ENCODE measurements at regions not wholly inside any gene's neighbourhood (a gene's known extent, or its start where the extent isn't known, plus 50 kb on each side); places are given as distances from the start of the nearest gene placed in this dataset.
"Not testable (repeated sequence)": the region's sequence is repeated elsewhere in the genome, so short reads cannot be mapped to it uniquely, and the experiment has no call there.

DNA sequence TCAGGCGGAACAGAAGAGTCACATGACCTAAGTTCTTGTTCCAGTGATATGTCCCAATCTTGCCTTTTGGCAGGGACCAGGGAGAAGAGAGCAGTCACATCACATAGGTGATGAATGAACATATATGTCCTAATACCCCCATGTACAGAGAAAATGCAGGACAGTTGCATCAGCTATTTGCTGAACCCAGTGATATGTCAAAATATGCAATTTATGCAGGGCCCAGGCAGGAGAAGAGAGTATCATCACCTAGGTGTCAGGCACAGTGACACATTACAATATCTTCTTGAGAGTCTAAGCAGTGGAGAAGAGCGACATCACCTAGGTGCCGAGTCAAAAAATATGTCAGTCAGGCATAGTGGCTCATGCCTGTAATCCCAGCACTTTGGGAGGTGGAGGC lies 139.9 kb downstream of the ZNF675 start:
- no peaks in the 10 kb centered on the region for H3K4me1 Mint-ChIP-seq
- peaks cover 3% of the 10 kb centered on the region for H3K9me3 Mint-ChIP-seq
- H3K36me3 Mint-ChIP-seq (ENCODE audit: low read depth), result no peaks in the 10 kb centered on the region
- no peak overlapping the region for H3K27ac Mint-ChIP-seq
- H3K27me3 Mint-ChIP-seq, result no peaks in the 10 kb centered on the region
- no peak overlapping the region for H3K4me3 Mint-ChIP-seq
- no peak for ATAC-seq (replicated peaks)

DNA sequence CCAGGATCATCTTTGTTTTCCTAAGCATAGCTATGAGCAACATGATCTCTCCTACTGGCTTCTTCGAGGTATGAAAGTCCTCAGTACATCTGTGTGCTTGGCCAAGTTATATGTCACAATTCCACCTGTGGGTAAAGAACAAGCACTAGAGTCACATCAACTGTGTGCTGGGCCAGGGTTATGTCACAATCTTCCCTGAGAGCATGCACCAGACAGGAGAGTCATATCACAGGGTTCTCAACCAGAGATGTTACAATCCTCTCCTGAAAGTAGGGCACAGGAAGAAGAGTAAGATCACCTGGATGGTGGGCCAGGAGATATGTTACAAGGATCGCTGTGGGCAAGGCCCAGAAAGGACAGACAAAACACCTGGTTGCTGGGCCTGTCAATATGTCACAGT lies 143.7 kb downstream of the ZNF675 start:
- H3K36me3 Mint-ChIP-seq (ENCODE audit: low read depth), result no peaks in the 10 kb centered on the region
- H3K9me3 Mint-ChIP-seq, result peaks cover 3% of the 10 kb centered on the region
- no peaks in the 10 kb centered on the region for H3K27me3 Mint-ChIP-seq
- H3K27ac Mint-ChIP-seq, result no peak overlapping the region
- H3K4me1 Mint-ChIP-seq, result no peaks in the 10 kb centered on the region
- H3K4me3 Mint-ChIP-seq, result no peak overlapping the region
- no peak for ATAC-seq (replicated peaks)

DNA sequence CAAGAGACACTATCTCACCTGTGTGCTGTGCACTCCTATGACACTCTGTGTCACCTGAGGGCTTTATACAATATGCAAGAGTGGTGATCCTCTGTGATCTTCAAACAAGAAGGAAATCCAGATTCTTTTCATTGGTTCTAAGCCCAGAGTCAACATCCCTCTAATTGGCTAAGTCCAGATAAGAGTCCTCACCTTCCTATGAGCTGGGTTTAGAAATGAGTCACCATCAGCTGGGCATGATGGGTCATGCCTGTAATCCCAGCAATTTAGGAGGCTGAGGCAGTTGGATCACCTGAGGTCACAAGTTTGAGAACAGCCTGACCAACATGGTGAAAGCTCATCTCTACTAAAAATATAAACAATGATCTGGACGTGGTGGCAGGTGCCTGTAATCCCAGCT lies 144.4 kb downstream of the ZNF675 start:
- Mint-ChIP-seq H3K27ac (no peak overlapping the region), H3K9me3 (peaks cover 3% of the 10 kb centered on the region), H3K4me1 (no peaks in the 10 kb centered on the region), H3K4me3 (no peak overlapping the region), H3K36me3 (ENCODE audit: low read depth) (no peaks in the 10 kb centered on the region), H3K27me3 (no peaks in the 10 kb centered on the region)
- no peak for ATAC-seq (replicated peaks)

DNA sequence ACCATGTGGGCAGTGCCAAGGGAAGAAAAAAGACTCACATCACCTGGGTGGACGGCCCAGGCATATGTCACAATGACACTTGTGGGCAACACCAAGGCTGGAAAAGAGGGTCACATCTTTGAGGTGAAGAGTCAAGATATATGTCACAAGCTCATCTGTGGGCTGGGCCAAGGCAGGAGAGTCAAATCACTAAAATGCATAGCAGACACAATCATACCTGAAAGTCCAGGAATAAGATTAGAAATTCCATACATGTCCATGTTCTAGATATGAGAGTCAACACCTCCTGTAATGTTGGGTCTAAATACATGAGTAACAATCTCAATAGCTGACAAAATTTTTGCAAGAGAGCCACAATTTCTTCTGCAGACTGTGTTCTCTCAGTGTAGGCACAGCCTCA lies 145.0 kb downstream of the ZNF675 start:
- Mint-ChIP-seq H3K4me3 (no peak overlapping the region), H3K27me3 (no peaks in the 10 kb centered on the region), H3K27ac (no peak overlapping the region), H3K36me3 (ENCODE audit: low read depth) (no peaks in the 10 kb centered on the region), H3K9me3 (peaks cover under 1% of the 10 kb centered on the region), H3K4me1 (no peaks in the 10 kb centered on the region)
- no peak for ATAC-seq (replicated peaks)

DNA sequence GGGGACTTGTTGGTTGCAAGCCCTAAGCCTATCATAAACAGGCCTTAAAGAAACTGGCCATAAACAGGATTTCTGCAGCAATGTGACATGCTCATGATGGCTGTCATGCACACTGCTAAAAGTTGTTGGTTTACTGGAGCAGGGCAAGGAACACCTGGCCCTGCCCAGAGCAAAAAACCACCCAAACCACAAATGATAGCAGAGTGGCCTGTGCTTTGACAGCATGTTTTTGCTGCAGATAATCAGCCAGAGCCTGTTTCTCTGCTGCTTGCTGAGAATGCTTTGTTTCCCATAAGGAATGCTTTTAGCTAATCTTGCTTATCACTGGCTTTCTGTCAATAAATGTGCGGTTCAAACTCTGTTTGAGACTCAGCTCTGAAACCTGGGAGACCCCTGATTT lies 144.9 kb upstream of the ZNF91 start:
- ATAC-seq (replicated peaks); H3K4me1 Mint-ChIP-seq; H3K27me3 Mint-ChIP-seq; H3K4me3 Mint-ChIP-seq; H3K9me3 Mint-ChIP-seq; H3K27ac Mint-ChIP-seq; H3K36me3 Mint-ChIP-seq (ENCODE audit: low read depth): not testable (repeated sequence)

DNA sequence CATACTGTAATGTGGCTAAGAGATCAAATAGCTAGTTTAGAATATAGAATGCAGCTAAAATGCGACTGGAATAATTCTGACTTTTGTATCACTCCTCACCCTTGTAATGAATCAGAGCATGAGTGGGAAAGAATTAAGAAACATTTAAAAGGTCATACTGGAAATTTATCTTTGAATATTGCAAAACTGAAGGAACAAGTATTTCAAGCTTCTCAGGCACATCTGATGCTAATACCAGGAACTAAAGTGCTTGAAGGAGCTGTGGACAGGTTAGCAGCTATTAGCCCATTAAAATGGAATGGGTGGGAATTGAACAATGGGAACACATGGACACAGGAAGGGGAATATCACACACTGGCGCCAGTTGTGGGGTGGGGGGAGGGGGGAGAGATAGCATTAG lies 144.2 kb upstream of the ZNF91 start:
- Mint-ChIP-seq H3K4me1 (no peaks in the 10 kb centered on the region), H3K27ac (no peak overlapping the region), H3K9me3 (no peaks in the 10 kb centered on the region), H3K27me3 (no peaks in the 10 kb centered on the region), H3K36me3 (ENCODE audit: low read depth) (no peaks in the 10 kb centered on the region), H3K4me3 (no peak overlapping the region)
- no peak for ATAC-seq (replicated peaks)

DNA sequence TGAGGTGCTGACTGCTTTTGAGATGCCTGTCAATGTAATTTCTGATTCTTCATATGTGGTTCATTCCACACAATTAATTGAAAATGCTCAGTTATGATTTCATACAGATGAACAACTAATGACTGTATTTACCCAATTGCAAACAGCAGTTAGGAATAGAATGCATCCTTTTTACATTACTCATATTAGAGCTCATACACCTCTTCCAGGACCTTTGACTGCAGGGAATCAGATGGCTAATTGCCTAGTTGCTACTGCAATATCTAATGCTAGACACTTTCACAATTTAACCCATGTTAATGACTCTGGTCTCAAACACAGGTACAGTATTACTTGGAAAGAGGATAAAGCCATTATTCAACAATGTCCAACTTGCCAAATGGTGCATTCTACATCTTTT lies 141.9 kb upstream of the ZNF91 start:
- not testable (repeated sequence) for H3K27me3 Mint-ChIP-seq; ATAC-seq (replicated peaks)

DNA sequence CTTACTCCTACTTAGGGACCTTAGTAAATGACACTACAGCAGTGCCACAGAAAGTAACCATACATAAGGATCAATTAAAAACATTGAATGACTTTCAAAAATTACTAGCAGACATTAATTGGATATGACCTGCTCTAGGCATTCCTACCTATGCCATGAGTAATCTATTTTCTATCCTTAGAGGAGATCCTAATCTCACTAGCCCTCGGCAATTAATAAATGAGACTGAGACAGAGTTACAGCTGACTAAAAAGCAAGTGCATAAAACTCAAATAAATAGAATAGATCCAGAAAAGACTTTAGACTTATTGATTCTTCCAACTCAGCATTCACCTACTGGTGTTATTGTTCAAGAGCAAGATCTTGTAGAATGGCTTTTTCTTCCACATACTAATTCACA lies 141.1 kb upstream of the ZNF91 start:
- H3K4me3 Mint-ChIP-seq; H3K4me1 Mint-ChIP-seq; H3K9me3 Mint-ChIP-seq; H3K27me3 Mint-ChIP-seq; H3K36me3 Mint-ChIP-seq (ENCODE audit: low read depth); ATAC-seq (replicated peaks); H3K27ac Mint-ChIP-seq: not testable (repeated sequence)

More for the DNA sequence above, 141.9 kb upstream of the ZNF91 start:
- H3K4me3 Mint-ChIP-seq; H3K9me3 Mint-ChIP-seq; H3K4me1 Mint-ChIP-seq; H3K27ac Mint-ChIP-seq; H3K36me3 Mint-ChIP-seq (ENCODE audit: low read depth): not testable (repeated sequence)

DNA sequence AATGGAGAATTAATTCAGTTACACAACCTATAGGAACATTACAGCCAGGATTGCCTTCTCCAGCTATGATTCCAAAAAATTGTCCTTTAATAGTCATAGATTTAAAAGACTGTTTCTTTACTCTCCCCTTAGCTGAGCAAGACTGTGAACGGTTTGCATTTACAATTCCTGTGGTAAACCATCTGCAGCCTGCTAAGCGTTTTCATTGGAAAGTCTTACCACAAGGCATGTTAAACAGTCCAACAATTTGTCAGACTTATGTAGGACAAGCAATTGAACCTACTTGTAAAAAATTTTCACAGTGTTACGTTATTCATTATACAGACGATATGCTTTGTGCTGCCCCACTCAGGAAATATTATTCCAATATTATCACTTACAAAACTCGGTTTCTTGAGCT lies 140.6 kb upstream of the ZNF91 start:
- H3K9me3 Mint-ChIP-seq, H3K4me3 Mint-ChIP-seq: not testable (repeated sequence)

DNA sequence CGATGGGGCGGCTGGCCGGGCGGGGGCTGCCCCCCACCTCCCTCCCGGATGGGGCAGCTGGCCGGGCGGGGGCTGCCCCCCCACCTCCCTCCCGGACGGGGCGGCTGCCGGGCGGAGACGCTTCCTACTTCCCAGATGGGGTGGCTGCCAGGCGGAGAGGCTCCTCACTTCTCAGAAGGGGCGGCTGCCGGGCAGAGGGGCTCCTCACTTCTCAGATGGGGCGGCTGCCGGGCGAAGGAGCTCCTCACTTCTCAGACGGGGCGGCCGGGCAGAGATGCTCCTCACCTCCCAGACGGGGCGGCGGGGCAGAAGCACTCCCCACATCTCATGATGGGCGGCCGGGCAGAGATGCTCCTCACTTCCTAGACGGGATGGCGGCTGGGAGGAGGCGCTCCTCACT lies 138.2 kb upstream of the ZNF91 start:
- not testable (repeated sequence) for ATAC-seq (replicated peaks); H3K27me3 Mint-ChIP-seq; H3K4me3 Mint-ChIP-seq; H3K27ac Mint-ChIP-seq; H3K36me3 Mint-ChIP-seq (ENCODE audit: low read depth); H3K4me1 Mint-ChIP-seq; H3K9me3 Mint-ChIP-seq

More for the DNA sequence above, 140.6 kb upstream of the ZNF91 start:
- H3K36me3 Mint-ChIP-seq (ENCODE audit: low read depth); H3K27me3 Mint-ChIP-seq; ATAC-seq (replicated peaks); H3K27ac Mint-ChIP-seq; H3K4me1 Mint-ChIP-seq: not testable (repeated sequence)

DNA sequence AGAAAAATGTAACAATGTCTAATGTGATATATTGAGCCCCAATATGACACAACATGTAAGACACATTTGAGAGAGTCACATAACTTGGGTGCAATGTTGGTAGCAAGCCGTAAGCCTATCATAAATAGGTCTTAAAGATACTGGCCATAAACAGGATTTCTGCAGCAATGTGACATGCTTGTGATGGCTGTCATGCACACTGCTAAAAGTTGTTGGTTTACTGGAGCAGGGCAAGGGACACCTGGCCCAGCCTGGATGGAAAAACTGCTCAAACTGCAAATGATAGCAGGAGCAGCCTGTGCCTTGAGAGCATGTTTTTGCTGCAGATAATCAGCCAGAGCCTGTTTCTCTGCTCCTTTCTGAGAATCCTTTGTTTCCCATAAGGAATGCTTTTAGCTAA lies 136.7 kb upstream of the ZNF91 start:
- no peaks in the 10 kb centered on the region for H3K36me3 Mint-ChIP-seq (ENCODE audit: low read depth)
- H3K27ac Mint-ChIP-seq, result no peak overlapping the region
- no peak for ATAC-seq (replicated peaks)
- peaks cover 12% of the 10 kb centered on the region for H3K9me3 Mint-ChIP-seq
- no peak overlapping the region for H3K4me3 Mint-ChIP-seq
- H3K27me3 Mint-ChIP-seq, result no peaks in the 10 kb centered on the region
- H3K4me1 Mint-ChIP-seq, result peaks cover 8% of the 10 kb centered on the region

DNA sequence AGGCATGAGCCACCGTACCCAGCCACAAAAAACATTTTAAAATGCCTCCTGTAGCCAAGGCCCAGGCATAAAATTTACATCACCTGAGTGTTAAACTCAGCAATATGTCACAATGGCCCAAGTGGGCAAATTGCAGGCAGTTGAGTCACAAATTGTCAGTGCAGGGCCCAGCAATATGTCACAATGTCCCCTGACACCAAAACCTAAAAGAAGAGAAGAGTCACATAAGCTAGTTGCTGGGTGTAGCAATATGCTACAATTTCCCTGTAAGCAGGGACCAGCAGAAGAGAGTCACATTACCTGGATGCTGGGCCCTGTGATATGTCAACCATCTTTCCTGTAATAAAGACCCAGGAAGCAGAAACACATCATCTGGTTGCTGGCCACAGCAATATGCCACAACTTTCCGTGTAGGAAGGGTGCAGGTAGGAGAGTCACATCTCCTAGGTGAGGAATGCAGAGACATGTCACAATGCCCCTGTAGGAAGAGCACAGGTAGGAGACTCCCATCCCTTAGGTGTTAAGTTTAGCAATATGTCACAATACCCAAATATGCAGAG lies 136.0 kb upstream of the ZNF91 start:
- Mint-ChIP-seq H3K4me3 (no peak overlapping the region), H3K27me3 (no peaks in the 10 kb centered on the region), H3K4me1 (peaks cover 8% of the 10 kb centered on the region), H3K9me3 (peaks cover 12% of the 10 kb centered on the region), H3K27ac (no peak overlapping the region), H3K36me3 (ENCODE audit: low read depth) (no peaks in the 10 kb centered on the region)
- no peak for ATAC-seq (replicated peaks)

DNA sequence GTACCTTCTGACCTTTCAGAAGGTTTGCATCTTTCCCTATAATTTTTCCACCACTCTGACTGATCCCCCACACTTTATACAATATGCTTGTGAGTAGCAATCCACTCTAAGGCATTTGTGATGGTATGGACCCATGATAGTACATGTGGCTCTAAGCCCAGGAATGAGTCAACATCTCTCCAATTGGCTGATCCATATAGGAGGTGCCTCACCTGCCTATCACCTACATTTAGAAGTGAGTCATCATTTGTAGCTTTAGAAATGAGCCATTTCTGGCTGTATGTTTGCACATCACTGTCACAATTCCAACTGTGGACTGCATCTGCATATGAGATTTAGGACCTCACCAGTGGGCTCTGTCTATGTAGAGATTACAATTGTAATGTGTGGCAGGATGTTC lies 133.1 kb upstream of the ZNF91 start:
- H3K27me3 Mint-ChIP-seq, result no peaks in the 10 kb centered on the region
- H3K36me3 Mint-ChIP-seq (ENCODE audit: low read depth), result no peaks in the 10 kb centered on the region
- H3K9me3 Mint-ChIP-seq, result peaks cover 16% of the 10 kb centered on the region
- no peak overlapping the region for H3K4me3 Mint-ChIP-seq
- ATAC-seq (replicated peaks), result peak; percentile 67
- H3K27ac Mint-ChIP-seq, result no peak overlapping the region
- peaks cover 8% of the 10 kb centered on the region for H3K4me1 Mint-ChIP-seq

DNA sequence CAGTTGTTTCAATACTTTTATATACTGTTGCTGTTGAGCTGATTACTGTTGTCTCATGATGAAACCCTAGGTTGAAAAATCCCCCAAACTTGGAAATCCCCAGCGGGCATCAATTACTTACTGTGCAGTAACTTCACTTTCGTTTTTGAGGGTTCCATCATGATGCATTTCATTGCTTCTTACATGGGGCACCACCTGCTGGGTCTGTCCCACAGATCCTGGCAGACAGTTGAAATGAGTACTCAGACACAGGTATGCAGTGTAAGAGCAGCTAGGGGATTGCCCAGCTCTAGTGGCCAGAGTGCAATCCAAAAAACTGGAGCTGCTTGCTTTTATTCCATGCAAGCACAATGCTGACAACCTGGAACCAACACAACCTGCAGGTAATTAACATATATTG lies 132.5 kb upstream of the ZNF91 start:
- peaks cover 8% of the 10 kb centered on the region for H3K4me1 Mint-ChIP-seq
- H3K4me3 Mint-ChIP-seq, result no peak overlapping the region
- ATAC-seq (replicated peaks), result peak; percentile 87
- peaks cover 16% of the 10 kb centered on the region for H3K9me3 Mint-ChIP-seq
- H3K27ac Mint-ChIP-seq, result peak overlapping the region; percentile 52
- no peaks in the 10 kb centered on the region for H3K36me3 Mint-ChIP-seq (ENCODE audit: low read depth)
- no peaks in the 10 kb centered on the region for H3K27me3 Mint-ChIP-seq

DNA sequence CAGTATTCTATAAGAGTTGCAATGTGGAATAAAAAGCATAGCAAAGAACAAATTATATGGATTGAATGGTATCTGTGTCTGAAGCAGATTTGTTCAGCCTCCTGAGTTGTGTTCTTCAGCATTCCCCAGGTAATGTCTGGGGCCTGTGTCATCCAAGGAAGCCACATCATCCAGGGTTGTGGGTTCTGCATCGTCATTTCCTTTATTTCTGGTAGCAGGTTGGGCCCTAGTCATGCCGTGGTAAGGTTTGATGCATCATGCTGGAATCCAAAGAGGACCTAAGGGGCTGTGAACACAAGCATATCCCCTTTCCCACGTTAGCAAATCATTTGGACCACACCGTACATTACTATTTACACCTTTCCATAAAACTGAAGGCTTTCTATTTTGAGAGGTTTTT lies 131.0 kb upstream of the ZNF91 start:
- ATAC-seq (replicated peaks), result no peak
- H3K27me3 Mint-ChIP-seq, result no peaks in the 10 kb centered on the region
- no peak overlapping the region for H3K4me3 Mint-ChIP-seq
- no peak overlapping the region for H3K27ac Mint-ChIP-seq
- no peaks in the 10 kb centered on the region for H3K36me3 Mint-ChIP-seq (ENCODE audit: low read depth)
- H3K4me1 Mint-ChIP-seq, result peaks cover 8% of the 10 kb centered on the region
- peaks cover 16% of the 10 kb centered on the region for H3K9me3 Mint-ChIP-seq

DNA sequence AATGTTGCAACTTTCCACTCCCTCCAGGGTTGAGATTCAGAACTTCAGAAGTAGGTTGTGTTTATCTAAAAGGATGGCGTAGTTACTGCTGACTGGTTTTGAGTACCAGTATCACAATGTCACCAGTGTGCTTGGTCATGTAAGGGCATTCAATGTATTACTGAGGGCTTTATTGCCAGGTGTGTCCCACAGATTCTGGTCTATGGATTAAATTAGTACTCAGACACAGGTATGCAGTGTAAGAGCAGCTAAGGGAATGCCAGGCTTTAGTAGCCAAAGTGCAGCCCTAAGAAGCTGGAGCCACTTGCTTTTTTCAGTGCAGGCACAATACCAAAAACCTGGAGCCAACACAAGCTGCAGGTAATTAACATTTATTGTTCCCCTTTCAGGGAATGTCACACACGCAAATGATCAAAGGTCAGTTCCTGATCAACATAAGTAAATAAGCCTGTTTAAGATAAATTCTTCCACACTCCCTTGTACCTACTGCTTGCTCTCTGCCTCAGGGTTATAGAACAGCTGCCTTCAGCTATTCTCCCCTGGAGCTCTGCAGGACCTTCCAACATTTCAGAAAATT lies 130.1 kb upstream of the ZNF91 start:
- H3K9me3 Mint-ChIP-seq, result peaks cover 16% of the 10 kb centered on the region
- ATAC-seq (replicated peaks), result no peak

More for the DNA sequence above, 130.1 kb upstream of the ZNF91 start:
- Mint-ChIP-seq H3K27me3 (no peaks in the 10 kb centered on the region), H3K4me3 (no peak overlapping the region), H3K4me1 (peaks cover 8% of the 10 kb centered on the region), H3K27ac (no peak overlapping the region), H3K36me3 (ENCODE audit: low read depth) (no peaks in the 10 kb centered on the region)

All from activated T-helper 17 cell treated with anti-CD3 and anti-CD28 coated beads, Interleukin-2, amount 50 U/mL, for 72 hours (primary cell).